DND-41 (cell line): ENCODE measurements at regions not wholly inside any gene's neighbourhood (a gene's known extent, or its start where the extent isn't known, plus 50 kb on each side); places are given as distances from the start of the nearest gene placed in this dataset.

Experiments
- ATAC-seq: fragments of 200-7000 bp; cut with Tn5 transposase; 3 replicates; pipeline ENCODE4 v1.9.1; 2021; ENCODE audit warnings: low read depth; ENCODE audit not compliant: insufficient read depth
- DNase-seq: peaks from one replicate; pipeline ENCODE4 v3.0.0-alpha.2; 2020
- H2AFZ ChIP-seq: 2 replicates; pipeline ENCODE4 v1.6.0; 2012; ENCODE audit warnings: low read depth, low read length
- H3K27ac ChIP-seq: 2 replicates; pipeline ENCODE4 v1.5.1; 2012; ENCODE audit warnings: low read length, inconsistent platforms
- H3K27me3 ChIP-seq: fragments of 200-600 bp; sonication (generic); 2 replicates; pipeline ENCODE4 v1.6.0; 2012; ENCODE audit warnings: low read length, mild to moderate bottlenecking, inconsistent platforms; ENCODE audit not compliant: insufficient read depth, poor library complexity
- H3K36me3 ChIP-seq: 2 replicates; pipeline ENCODE4 v1.5.1; 2012; ENCODE audit warnings: low read length, inconsistent platforms; ENCODE audit not compliant: insufficient read depth
- H3K4me1 ChIP-seq: 2 replicates; pipeline ENCODE4 v1.5.1; 2012; ENCODE audit warnings: mild to moderate bottlenecking, low read length; ENCODE audit not compliant: insufficient read depth
- H3K4me2 ChIP-seq: 2 replicates; pipeline ENCODE4 v1.6.0; 2012; ENCODE audit warnings: mild to moderate bottlenecking, moderate library complexity, low read length, inconsistent platforms; ENCODE audit not compliant: insufficient read depth
- H3K4me3 ChIP-seq, 2 experiments: fragments of 200-600 bp in 1 of 2; shearing (Covaris generic) in 1 of 2; 2 replicates each; pipeline ENCODE4 v1.5.1; 2012 to 2016; ENCODE audit warnings: inconsistent platforms in 2 of 2, low read length in 2 of 2, mild to moderate bottlenecking in 2 of 2, low read depth in 1 of 2, moderate library complexity in 1 of 2
- H3K79me2 ChIP-seq: 2 replicates; pipeline ENCODE4 v1.6.0; 2012; ENCODE audit warnings: low read length, inconsistent platforms; ENCODE audit not compliant: insufficient read depth
- H3K9ac ChIP-seq: 2 replicates; pipeline ENCODE4 v1.6.0; 2012; ENCODE audit warnings: low read depth, mild to moderate bottlenecking, inconsistent platforms, low read length, moderate library complexity
- H3K9me3 ChIP-seq: 2 replicates; pipeline ENCODE4 v1.5.1; 2012; ENCODE audit warnings: low read length, moderate library complexity, mild to moderate bottlenecking, inconsistent platforms; ENCODE audit not compliant: insufficient read depth, severe bottlenecking
- H4K20me1 ChIP-seq: 2 replicates; pipeline ENCODE4 v1.6.0; 2012; ENCODE audit warnings: low read length; ENCODE audit not compliant: insufficient read depth
- CTCF ChIP-seq: IDR thresholded peaks from 2 replicates; pipeline ENCODE4 v1.5.1; 2012; ENCODE audit warnings: borderline replicate concordance, low read length, moderate library complexity, mild to moderate bottlenecking; ENCODE audit not compliant: poor library complexity, severe bottlenecking; ENCODE audit errors: extremely low read depth
- EZH2 ChIP-seq: IDR thresholded peaks from 3 replicates; pipeline ENCODE4 v1.6.1; 2012; ENCODE audit warnings: borderline replicate concordance, low read depth, mild to moderate bottlenecking, moderate library complexity, low read length, inconsistent platforms; ENCODE audit not compliant: severe bottlenecking

GRCh38 chr7:46566097-46566774, 645.2 kb upstream of the IGFBP3 start:
- no peak for DNase-seq
- no peak for ATAC-seq
- Histone ChIP-seq H4K20me1 (no peaks in the 10 kb centered on the region), H3K27ac (no peak overlapping the region), H3K36me3 (no peaks in the 10 kb centered on the region), H3K4me2 (no peak overlapping the region), H3K27me3 (no peaks in the 10 kb centered on the region), H3K9ac (no peak overlapping the region), H2AFZ (no peak overlapping the region), H3K4me1 (no peaks in the 10 kb centered on the region), H3K9me3 (no peaks in the 10 kb centered on the region), H3K79me2 (no peaks in the 10 kb centered on the region), H3K4me3 (no peak overlapping the region)
- no peak for TF ChIP-seq CTCF
- no peak for TF ChIP-seq EZH2

- Histone ChIP-seq H3K36me3 (no peaks in the 10 kb centered on the region), H3K9me3 (no peaks in the 10 kb centered on the region), H3K4me3 (no peak overlapping the region), H3K9ac (no peak overlapping the region), H3K4me2 (no peak overlapping the region), H2AFZ (no peak overlapping the region), H4K20me1 (no peaks in the 10 kb centered on the region), H3K27ac (no peak overlapping the region), H3K4me1 (no peaks in the 10 kb centered on the region), H3K79me2 (no peaks in the 10 kb centered on the region), H3K27me3 (no peaks in the 10 kb centered on the region)
- no peak for DNase-seq
- ATAC-seq, result no peak
- TF ChIP-seq EZH2, result no peak
- TF ChIP-seq CTCF, result no peak
These were observed 644.4 kb upstream of the IGFBP3 start for GRCh38 chr7:46565253-46566096.

- TF ChIP-seq EZH2 (no peak), CTCF (no peak)
These were observed 638.2 kb upstream of the IGFBP3 start for GRCh38 chr7:46559194-46559832.

More at GRCh38 chr7:46559194-46559832, 638.2 kb upstream of the IGFBP3 start:
- Histone ChIP-seq H3K9me3 (no peaks in the 10 kb centered on the region), H3K4me2 (no peak overlapping the region), H3K79me2 (no peaks in the 10 kb centered on the region), H3K9ac (no peak overlapping the region), H3K27ac (no peak overlapping the region), H4K20me1 (no peaks in the 10 kb centered on the region), H3K27me3 (no peaks in the 10 kb centered on the region), H3K4me3 (no peak overlapping the region), H2AFZ (no peak overlapping the region), H3K4me1 (no peaks in the 10 kb centered on the region), H3K36me3 (no peaks in the 10 kb centered on the region)
- no peak for ATAC-seq
- no peak for DNase-seq
